Femur (tissue), 1 donor: ENCODE measurements at regions not wholly inside any gene's neighbourhood (a gene's known extent, or its start where the extent isn't known, plus 50 kb on each side); places are given as distances from the start of the nearest gene placed in this dataset.
"Not testable (repeated sequence)": the region's sequence is repeated elsewhere in the genome, so short reads cannot be mapped to it uniquely, and the experiment has no call there.

ENCODE experiments used
- DNase-seq: peaks from one replicate; pipeline ENCODE4 v3.0.0-alpha.2; 2017

DNA sequence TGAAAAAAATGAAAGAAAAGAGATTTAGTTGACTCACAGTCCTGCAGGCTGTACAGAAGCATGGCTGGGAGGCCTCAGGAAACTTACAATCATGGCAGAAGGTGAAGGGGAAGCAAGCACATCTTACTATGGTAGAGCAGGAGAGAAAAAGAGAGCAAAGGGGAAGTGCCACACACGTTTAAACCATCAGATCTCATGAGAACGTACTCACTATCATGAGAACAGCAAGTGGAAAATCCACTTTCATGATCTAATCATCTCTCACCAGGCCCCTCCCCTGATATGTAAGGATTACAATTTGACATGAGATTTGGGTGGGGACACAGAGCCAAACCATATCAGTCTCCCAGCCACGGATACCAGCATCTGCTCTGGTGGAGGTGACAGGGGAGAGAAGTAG is 50.8 kb upstream of the CPOX start:
- no peak for DNase-seq

DNA sequence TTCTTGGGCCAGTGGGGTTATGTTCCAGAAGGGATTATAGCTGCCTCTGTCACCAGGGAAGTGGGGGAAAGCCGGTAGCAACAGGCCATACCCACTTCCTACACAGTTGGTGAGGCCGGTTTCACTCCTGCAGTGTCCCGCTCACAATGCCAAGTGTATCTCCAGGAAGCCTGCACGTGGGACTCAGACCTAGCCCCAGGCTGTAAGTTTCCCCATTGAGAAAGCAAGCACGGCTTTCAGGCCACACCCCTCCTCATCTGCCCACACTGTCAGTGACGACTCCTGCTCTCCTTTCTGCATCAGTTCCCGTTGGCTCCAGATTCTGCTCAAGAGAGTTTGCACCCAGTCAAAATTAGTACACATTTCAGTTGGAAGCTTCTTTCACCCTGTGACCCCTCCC is 51.6 kb upstream of the CPOX start:
- no peak for DNase-seq

DNA sequence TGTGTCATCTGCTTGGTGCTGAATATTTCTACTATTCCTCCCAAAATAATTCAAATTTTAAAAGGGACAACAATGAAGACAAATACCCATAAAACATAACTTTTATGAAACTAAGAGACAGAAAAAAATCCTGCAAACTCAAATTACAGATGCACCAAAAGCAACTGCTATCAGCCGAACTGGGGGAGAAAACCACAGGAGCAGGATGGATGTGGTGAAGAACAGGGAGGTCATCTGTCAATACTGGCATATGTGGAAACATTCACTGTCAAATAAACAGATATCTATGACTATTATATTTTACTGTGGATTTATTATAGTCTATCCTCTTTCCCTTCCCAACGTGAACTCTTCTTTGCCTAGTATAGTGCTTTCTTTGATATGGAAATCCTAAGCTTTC is 53.3 kb upstream of the CPOX start:
- no peak for DNase-seq

DNA sequence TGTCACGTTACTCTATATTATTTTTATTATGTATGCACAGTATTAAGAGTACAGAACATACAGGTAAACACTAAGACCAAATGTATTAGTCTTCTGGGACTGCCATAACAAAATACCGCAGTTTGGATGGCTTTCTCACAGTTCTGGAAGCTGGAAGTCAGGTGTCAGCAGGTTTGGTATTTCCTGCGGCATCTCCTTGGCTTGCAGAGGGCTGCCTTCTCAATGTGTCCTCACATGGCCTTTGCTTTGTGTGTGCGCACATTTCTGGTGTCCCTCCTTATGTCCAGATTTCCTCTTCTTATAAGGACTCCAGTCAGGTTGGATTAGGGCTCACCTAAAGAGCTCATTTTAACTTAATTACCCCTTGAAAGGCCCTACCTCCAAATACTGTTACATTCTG is 53.8 kb upstream of the CPOX start:
- DNase-seq: no peak

DNA sequence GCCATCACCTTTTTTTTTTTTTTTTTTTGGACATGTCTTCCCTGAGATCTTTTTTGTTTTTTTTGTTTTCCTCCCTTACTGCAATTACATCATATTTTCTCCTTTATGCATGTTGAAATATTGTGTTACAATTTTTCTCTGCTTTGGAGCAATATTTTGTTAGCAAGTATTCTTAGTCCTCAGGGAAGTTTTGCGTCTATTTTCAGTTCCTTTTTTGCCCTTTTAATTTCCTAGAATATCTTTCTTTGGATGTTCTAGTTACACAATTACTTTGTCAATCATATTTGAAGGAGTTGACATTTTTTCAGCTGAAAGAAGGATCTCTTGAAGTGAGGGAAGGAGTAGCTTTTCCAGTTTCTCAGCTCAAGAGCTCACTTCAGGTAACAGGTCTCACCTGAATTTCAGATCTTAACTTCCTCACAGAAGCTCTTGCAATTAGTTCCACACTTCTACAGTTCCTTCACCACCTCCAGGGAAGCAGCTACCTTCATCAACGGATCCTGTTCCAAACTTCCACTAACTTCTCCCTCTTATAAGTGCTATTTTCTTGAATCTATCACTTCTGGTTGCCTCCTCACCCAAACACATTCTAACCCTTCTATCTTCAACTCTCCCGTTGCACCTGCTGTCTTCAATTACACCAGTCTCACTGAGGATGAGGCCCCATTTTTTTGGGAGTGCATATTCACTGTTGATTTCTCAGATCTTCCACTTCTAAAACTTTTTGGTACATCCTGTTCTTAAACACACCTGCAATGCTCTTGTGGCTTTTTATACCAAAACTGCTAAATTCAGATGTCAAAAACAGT is 57.8 kb upstream of the CPOX start:
- DNase-seq: no peak

DNA sequence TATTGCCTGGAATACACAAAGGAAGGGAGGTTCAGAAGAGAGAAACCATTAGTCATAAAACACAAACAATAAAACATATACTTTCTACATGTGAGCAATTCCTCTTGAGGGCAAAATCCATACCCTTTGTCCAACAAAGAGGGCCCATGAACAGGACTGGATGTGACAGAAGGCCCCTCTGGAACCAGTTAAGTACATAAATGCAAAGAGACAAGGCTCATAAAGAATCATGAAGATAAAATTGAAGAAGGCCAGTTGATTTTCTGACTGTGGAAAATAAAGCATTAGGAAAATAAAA is 58.3 kb upstream of the CPOX start:
- DNase-seq: no peak

DNA sequence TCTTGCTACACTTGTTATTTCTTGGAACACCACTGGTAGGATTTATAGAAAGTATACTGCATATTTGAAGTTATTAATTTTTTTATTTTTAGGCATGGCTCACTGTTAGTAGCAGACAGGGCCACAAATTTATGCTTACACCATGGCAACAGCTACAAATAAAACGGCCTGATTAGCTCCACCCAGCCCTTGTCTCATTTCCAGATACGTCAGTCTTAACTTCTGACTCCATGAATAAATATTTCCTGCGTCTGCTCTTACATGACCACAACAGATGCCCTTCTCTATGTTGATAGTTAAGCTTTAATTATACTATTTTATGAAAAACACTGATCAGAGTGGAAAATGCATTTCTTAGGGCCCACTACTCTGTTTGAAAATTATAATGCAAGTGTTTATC is 62.3 kb upstream of the CPOX start:
- no peak for DNase-seq

DNA sequence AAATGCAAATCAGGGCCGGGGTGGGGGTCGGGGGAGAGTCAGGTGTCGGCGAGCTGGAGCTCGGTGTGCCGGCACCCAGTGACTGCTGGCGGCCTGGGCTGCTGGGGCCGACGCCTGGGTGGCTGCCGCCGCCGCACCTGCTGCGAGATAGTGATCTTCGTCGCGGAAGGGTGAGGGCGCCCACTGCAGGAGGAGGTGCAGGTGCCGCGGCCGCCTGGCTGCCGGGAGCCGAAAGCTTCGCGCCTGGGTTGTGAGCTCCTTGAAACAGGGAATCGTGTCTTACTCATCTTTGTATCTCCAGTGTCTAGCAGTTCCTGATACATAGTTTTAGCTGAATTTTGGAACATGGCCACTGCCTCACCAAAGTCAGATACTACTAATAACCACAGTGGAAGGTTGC is 64.0 kb upstream of the CPOX start:
- DNase-seq: peak; percentile 22

DNA sequence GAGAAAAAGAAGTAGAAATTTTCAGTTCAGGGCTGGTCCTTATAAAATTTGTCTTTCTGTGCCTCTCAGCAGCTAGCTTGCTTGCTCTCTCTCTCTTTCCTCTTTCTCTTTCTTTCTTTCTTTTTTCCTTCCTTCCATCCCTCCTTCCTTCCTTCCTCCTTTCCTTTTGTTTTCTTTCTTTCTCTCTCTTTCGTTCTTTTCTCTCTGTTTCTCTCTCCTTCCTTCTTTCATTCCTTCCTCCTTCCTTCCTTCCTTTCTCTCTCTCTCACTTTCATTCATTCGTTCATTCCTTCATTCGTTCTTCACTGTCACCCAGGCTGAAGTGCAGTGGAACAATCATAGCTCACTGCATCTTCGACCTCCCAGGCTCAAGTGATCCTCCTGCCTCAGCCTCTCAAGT is 69.3 kb upstream of the CPOX start:
- no peak for DNase-seq

DNA sequence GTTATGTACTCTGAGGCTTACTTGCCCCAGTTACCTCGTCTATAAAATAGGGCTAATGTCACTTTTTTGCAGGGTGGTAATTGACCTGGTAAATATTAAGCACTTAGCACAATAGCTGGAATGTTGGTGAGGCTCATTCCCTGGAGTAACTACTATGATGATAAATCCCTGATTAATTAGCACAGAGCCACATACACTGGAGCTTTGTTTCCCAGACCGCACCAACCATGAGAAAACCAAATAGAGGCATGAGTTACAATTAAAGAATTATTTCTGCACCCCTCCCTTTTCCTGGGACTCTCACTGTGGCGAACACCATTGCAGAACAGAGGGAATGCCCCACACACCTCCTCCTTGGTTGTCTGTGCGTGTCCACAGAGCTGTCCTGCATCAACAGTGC is 76.6 kb upstream of the CPOX start:
- no peak for DNase-seq

DNA sequence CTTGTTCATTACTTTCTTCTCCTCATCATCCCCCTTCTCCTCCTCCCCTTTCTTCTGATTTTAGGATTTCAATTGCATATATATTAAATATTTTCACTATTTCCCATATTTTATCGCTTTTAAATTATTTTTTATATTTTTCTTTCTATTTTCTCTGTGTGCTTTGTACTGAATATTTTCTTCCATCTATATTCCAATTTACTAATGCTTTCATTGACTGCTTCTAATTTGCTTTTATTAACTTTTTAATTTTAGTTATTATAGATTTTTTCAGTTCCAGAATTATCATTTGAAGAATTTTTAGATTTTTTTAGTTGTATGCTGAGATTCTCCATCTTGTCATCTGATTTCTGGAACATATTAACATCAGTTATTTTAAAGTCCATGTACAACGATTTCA is 83.2 kb upstream of the ST3GAL6 start:
- no peak for DNase-seq

DNA sequence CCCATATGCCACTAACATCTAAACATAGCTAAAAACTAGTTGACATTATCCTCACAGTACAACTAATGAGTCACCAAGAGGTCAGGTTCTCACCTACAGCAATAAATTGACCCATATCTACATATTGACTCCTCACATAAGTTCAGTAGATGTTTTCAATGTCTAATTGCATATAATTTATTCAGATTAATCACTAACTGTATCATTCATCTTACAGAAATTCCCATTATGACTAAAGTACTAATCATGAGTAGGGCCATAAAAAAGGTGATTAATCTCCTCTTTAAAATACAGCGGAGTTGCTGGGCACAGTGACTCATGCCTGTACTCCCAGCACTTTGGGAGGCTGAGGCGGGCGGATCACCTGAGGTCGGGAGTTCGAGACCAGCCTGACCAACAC is 82.4 kb upstream of the ST3GAL6 start:
- DNase-seq: no peak

DNA sequence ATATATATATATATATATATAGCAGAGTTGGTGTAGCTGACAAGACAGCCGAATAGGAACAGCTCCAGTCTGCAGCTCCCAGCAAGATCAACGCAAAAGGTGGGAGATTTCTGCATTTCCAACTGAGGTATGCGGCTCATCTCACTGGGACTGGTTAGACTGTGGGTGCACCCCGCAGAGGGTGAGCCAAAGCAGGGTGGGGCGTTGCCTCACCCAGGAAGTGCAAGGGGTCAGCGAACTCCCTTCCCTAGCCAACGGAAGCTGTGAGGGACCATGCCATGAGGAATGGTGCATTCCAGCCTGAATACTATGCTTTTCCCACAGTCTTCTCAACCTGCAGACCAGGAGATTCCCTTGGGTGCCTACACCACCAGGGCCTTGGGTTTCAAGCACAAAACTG is 81.7 kb upstream of the ST3GAL6 start:
- no peak for DNase-seq

DNA sequence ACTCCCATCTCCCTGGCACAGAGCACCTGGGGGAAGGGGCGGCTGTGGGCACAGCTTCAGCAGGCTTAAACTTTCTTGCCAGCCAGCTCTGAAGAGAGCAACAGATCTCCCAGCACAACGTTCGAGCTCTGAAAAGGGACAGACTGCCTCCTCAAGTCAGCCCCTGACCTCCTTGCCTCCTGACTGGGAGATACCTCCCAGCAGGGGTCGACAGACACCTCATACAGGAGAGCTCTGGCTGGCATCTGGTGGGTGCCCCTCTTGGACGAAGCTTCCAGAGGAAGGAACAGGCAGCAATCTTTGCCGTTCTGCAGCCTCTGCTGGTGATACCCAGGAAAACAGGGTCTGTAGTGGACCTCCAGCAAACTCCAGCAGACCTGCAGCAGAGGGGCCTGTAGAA is 80.7 kb upstream of the ST3GAL6 start:
- DNase-seq: not testable (repeated sequence)

DNA sequence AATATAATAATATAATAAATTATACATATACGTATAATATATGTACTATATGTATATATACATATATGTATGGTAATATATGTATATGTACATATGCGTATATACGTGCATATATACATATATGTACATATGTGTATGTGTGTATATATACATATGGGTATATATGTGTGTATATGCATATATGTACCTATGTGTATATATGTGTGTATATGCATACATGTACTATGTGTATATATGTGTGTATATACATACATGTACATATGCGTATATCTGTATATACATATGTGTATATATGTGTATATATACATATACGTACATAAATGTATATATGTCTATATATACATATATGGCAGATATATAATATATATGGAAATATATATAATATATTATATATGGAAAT is 74.8 kb upstream of the ST3GAL6 start:
- DNase-seq: no peak

DNA sequence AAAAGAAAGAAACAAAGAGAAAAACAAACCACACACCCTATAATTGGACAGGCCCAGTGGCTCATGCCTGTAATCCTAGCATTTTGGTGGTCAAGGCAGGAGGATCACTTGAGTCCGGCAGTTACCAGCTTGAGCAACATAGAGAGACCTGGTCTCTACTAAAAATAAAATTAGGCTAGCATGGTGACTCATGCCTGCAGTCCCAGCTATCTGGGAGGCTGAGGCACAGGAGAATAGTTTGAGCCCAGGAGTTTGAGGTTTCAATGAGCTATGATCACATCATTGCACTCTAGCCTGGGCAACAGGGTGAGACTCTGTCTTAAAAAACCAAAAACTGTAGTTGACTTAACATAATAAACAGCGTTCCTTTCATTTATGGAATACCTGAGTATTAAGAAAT is 72.3 kb upstream of the ST3GAL6 start:
- DNase-seq: no peak

DNA sequence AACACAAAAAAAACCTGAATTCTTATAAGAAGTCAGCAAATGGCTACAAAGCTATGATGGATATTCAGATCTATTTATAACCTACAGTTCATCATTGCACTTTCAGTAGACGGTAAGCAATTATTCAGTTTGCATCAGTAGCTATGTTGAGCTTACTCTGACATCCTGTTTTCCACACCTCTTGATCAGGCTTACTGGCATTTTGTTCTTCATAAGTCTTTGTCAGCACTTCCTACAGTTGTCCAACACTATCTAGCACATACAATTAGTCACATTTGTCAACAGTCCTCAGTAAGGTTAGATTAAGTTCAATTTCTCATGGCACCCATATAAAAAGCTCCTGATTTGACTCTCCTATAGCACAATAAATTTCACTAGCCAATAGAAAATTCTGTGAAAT is 71.2 kb upstream of the ST3GAL6 start:
- no peak for DNase-seq

DNA sequence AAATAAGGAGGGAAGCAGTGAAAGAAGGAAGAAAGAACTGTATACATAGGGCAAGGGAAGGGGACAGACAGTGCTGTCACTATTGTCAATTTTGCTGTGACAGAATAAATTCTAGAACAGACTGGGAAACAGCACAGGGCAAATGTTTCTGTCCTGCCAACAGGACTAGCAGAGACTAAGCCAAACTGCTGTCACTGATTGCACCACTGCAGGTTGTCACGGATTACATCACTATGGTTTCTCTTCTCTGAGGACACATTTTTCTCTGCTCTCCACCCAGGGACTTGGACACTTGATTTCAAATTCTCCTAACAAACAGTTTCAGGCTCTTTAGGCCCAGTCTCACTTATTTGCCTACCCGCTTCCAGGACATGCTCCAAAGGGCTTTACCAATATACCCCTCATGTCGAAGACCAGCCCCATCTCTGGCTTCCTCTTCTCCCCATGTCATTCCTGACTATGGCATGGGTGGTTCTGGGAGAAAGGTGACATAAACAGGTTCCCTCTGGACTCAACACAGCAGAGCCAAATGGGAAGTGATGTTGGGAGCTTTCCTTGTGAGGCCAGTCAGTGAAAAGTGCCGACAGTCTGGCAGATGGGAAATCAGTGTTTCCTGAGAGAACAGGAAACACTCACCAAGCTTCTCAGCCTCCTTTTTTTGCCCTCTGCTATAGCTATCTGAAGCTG is 70.2 kb upstream of the ST3GAL6 start:
- DNase-seq: no peak

DNA sequence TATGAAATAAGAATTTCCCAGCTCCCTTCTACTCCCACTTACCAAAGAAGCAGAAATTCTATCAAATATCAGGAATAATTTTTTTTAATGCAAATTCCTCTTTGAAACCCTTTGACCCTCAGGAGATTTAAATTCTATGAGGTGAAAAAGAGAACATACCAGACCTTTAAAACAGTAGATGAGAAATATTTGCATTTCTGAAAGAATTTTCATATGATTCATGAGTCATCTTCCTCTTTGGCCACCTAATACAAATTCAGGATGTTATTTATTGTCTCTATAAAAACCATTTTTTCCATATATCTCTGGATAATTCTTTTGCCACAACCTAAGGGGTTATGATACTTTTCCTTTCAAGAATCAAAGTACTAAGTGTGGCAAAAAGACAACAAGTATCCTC is 67.3 kb upstream of the ST3GAL6 start:
- DNase-seq: no peak

DNA sequence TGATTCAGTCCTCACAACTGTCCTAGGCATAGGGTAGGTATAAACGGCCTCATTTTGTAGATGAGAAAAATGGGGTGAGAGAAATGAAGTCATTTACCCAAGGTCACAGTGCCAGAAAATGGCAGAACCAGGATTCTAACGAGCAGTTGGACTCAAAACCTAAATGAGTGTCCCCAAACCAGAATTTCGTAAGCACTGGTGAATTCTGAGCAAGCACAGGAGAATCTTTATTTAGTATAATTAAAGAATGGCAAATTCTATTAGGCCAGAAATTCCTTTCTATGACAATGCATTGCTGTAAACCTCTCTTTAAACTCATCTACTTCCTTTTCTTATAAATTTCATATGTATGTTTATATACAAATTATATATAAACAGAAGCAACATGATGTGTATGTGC is 66.8 kb upstream of the ST3GAL6 start:
- DNase-seq: not testable (repeated sequence)

DNA sequence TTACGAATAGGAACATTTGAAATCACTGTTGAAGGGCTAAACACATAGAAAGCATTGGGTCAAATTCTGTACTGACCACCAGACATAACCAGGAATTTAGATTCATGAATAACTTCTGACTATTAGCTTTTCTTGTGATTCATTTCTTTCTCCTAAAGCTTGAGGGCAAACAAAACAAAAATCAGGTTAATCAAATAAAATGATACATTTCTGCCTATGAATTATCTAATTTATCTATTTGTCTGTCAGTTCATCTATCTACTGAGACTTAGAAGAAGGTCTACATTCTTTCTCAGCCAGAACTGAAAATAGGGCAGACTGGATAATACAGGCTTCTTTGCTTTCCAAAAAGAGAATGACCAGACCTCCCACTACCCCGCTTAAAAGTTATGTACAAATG is 65.9 kb upstream of the ST3GAL6 start:
- DNase-seq: no peak

DNA sequence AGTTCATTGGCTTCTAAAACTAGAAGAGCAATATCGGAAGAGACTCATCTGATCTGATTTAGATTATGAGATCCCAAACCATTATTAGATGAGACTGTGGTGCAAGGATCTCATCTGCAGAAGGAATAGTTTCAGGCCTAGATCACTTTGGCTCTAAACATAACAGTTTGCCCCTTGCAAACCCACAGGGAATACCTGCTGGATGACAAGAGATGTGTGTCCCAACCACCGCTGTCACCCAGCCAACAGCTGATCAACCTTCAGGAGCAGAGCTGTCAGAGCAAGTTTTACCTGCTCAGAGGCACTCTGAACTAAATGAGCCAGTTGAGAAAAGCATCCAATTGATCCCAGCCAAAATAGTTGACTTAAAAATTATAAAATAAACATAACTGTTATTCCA is 64.0 kb upstream of the ST3GAL6 start:
- no peak for DNase-seq

DNA sequence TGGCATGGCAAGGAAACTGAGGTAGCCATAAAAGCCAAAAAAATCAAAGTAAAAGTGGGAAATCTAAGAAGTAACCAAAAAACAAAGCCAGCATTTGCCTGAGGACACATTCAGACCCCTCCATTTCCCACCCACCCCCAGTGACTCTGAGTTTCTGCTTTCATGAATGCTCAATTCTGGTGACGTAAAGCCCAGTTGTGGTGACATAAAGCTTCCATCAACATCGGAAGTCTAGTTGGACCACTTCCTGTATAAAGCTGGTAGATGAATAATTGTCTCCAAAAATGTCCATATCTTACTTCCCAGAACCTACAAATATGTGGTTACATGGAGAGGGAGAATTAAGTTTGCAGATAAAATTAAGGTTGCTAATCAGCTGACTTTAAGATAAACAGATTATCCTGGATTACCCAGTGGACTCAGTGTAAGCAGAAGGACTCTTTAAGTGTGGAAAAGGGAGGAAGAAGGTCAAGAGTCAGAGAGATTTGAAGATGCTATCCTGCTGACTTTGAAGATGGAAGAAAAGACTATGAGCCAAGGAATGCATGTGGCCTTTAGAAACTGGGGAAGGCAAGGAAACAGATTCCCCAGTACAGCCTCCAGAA is 62.0 kb upstream of the ST3GAL6 start:
- no peak for DNase-seq

DNA sequence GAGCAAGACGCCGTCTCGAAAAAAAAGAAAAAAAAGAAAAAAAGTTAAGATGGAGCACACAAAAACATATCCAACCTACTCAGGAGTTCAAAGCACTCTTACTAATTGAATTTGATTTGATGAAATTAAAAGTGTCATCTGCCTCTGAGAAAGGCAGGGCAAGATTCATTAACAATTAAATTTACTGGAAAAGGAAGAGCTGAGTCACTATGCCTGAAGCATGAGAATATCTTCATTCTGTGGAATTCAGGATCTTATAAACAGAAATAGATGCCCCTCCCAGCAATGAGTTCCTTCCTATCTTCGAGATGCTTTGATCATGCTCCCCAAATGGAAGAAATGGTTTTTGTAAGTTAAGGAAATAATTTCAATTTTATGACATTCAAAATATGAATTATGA is 61.0 kb upstream of the ST3GAL6 start:
- no peak for DNase-seq

DNA sequence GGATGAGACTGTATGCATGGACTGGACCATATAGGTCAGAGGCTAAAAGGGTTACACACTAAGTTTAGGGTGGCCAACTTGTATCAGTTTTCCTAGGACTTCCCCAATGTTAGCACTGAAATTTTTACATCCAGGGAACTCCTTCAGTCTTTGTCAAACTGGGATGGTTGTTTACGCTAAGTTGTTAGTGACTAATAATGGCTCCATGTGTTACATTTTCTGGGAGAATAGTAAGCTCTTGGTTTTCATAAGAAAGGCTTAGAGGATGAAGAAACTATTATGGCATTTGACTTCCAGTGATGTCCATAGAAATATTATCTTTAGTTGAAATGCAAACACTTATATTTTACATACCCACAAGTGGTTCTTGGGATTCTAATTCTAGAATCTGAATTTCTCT is 57.9 kb upstream of the ST3GAL6 start:
- DNase-seq: no peak
